Activated CD4-positive, CD25-positive, alpha-beta regulatory T cell (primary cell): ENCODE measurements at regions not wholly inside any gene's neighbourhood (a gene's known extent, or its start where the extent isn't known, plus 50 kb on each side); places are given as distances from the start of the nearest gene placed in this dataset.
"Not testable (repeated sequence)": the region's sequence is repeated elsewhere in the genome, so short reads cannot be mapped to it uniquely, and the experiment has no call there.

Experiments
- DNase-seq, 4 experiments: peaks; one replicate each; lab custom pipeline; 2025; lab: John Stamatoyannopoulos, UW

- DNase-seq: no peak
These were observed 706.6 kb upstream of the ACO1 start for GRCh38 chr9:31677877-31678276.

DNA sequence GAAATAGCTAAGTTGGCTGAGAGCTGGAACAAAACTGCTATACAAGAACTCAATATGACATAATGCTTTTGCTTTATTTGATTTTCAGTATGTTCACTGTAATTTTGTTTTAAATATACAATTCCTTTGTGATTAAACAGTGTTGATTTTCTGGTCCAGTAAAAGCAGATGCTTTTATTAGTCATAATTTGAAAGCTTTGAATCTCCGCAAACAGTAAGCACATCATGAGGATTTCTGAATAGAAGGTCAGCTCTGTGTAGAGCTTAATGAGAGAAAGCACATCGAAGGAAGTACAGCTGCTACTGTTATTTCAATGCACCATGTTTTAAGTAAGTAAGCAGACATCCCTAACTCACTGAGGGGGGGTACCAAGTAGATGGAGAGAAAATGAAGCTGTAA, 701.3 kb upstream of the ACO1 start:
- no peak for DNase-seq

DNA sequence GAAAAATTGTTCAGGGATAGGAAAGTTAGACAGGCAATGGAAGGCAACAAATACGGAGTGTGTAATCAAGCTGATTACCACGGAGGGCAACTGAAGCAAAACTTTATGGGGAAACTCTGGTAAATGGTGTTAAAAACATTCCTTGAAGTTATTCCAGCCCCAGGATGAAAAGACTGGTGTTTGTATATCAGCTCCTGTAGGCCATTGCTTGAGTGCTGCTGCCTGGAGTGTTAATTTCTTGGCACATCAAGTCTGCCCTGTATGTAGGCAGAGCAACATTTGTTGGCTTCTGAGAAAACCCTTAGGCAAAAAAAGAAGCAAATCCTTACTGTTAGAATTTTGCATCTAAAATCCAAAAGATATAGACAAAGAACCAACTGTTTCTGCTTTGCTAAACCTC, 686.5 kb upstream of the ACO1 start:
- no peak for DNase-seq

DNA sequence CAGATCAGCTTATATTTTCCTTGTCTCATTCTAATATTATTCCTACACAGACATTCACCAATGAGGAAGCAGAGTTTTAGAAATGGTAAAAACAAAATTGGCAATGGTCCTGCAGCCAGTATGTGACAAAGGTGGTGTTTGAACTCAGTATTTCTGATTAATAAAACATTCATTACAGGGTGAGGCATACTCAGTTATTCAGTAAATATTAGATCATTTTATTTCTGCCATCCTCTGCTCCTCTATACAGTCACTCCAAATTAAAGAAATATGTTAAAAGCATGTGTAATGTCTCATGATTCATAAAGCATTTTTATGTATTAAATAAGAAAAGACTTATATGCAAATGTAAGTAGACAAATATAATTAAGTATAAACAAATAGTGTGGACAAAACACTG, 684.6 kb upstream of the ACO1 start:
- no peak for DNase-seq

- no peak for DNase-seq
These were observed 684.0 kb upstream of the ACO1 start for GRCh38 chr9:31700252-31701045.

- DNase-seq: no peak
These were observed 681.5 kb upstream of the ACO1 start for GRCh38 chr9:31702957-31703356.

DNA sequence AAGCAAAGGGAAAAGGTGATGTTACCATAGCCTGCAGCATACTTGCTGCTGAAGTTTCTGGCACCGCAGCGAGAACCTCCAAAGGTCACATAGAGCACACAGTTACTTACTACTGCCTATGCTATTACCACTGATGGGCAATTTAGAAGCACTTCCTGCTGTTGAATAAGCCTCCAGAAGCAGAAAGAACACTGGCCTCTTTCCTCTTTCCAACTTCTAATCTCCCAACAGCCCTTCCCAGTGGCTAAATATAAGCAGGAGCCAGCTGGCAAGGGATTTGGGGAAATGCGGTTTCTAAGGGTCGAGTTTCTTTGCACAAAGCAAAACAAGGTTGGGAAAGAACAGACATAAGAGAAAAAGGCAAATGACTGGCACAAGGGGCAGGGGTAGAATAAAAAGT, 669.2 kb upstream of the ACO1 start:
- no peak for DNase-seq

- no peak for DNase-seq
These were observed 665.2 kb upstream of the ACO1 start for GRCh38 chr9:31719262-31719661.

GRCh38 chr9:31730398-31730797, 654.0 kb upstream of the ACO1 start:
- no peak for DNase-seq

GRCh38 chr9:31733166-31733565, 651.3 kb upstream of the ACO1 start:
- no peak for DNase-seq

GRCh38 chr9:31736581-31737179, 647.8 kb upstream of the ACO1 start:
- DNase-seq: no peak

DNA sequence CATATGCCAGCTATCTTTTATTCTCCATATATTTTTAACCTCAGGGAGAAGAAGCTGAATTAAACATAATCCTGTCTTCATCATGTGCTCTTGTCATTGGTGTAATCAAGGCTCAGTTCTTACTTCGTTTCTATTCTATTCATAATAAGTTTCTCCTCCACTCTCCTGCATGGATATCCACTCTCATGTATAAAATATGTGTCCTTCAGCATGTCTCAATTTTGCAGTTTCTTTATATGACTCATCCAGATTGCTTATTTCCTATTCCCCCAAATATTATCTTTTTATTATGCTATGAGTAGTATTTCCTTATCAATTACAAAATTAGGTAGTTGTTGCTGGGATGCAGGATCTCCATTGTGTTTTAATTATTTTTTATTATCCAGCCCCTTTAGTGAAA, 643.7 kb upstream of the ACO1 start:
- DNase-seq: no peak

DNA sequence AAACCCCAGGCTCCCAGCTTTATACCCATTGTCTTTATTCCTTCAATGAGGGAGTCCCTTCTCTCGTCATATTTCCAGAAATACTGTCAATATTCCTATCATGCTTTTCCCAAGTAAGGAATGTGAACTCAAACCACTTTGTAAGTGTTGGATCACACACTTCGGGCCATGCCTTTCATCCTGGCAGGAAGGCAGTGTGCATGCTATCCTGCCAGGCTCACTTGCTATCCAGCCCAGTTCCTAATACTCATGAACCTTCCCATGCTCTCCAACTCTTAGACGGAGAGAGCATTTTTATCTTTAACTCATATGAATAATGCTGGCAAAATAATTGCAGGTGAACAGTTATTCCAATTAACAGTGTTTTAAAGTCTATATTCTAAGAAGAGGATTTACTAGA, 639.9 kb upstream of the ACO1 start:
- no peak for DNase-seq

DNA sequence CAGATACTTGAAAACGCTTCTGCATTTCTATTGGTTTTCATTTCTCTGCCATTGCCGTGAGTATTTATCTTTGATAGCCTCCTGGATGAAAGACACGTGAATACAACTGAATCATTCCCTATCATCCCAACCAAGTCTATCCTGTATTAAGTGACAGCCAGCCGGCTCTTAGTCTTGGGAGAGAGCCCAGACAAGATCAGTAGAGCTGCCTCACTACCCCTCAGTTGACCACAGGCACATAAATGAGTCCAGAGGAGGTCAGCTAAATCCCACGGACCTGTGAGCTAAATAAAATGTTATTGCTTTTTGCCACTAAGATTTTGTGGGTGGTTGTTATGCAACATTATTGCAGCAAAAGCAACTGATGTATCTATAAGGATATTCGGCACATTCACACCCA, 639.0 kb upstream of the ACO1 start:
- DNase-seq: no peak

- DNase-seq: no peak
These were observed 638.6 kb upstream of the ACO1 start for GRCh38 chr9:31745886-31746285.

DNA sequence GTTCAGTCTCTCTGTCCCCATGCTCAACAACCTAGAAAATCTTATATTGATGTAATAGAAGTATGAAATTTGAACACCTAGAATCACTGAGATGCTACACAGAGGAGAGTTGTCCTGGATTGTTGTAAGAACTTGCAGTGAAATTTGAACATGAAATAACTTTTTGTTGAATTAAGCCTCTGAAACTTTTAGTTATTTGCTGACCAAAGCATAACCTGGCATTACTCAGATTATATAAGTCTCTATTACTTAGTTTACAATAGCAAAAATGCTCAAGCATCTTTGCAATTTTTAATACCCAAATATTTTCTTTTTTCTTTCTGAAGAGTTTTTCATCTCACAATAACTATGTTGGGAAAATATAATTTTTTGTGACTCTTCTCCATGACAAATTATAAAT, 630.7 kb upstream of the ACO1 start:
- DNase-seq: no peak

DNA sequence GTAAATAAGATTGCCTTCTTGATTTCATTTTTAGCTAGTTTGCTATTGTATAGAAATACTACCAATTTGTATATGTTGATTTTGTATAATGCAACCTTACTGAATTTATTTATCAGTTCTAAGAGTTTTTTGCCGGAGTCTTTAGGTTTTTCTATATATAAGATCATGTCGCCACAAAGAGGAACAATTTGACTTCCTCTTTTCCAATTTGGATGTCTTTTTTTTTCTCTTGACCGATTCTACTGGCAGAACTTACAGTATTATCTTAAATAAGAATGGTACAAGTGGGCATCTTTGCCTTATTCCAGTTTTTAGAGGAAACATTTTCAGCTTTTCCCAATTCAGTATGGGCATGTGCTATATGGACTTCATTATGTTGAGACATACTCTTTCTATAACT, 624.7 kb upstream of the ACO1 start:
- no peak for DNase-seq

GRCh38 chr9:31774021-31774420, 610.4 kb upstream of the ACO1 start:
- not testable (repeated sequence) for DNase-seq

- DNase-seq: no peak
These were observed 609.9 kb upstream of the ACO1 start for GRCh38 chr9:31774571-31774970.

GRCh38 chr9:31776471-31776870, 608.0 kb upstream of the ACO1 start:
- no peak for DNase-seq

GRCh38 chr9:31783491-31783890, 601.0 kb upstream of the ACO1 start:
- DNase-seq: no peak

- DNase-seq: no peak
These were observed 593.7 kb upstream of the ACO1 start for GRCh38 chr9:31790720-31791119.

DNA sequence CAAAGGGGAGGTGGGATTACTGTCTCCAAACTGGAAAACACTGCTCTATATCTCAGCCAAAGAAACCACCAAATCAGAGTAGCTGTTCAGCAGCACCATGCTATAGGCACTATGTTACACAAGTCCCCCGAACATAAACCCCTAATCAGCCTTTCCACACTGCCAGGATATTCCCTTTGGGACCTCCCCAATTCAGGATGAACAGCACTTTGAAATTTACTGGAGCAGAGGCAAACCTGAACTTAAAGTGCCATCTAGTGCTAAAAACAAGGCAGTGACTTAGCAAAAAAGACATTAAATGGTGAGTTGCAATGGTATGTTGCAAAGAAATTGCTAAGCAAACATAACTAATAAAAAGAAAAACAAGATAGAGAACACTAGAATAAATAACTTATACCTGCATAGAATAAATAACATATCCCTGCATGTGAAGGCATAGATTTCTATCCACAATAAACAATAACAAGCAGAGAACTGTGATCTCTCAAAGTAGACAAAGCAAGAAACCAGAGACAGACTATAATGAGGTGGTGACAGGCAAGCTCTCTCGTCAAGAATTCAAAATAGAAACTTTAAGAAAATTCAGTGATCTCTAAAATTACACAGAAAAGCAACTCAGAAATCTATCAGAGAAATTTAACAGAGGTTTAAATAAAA, 584.4 kb upstream of the ACO1 start:
- DNase-seq: no peak
